ENCODE measurements at regions not wholly inside any gene's neighbourhood (a gene's known extent, or its start where the extent isn't known, plus 50 kb on each side); places are given as distances from the start of the nearest gene placed in this dataset.

DNA sequence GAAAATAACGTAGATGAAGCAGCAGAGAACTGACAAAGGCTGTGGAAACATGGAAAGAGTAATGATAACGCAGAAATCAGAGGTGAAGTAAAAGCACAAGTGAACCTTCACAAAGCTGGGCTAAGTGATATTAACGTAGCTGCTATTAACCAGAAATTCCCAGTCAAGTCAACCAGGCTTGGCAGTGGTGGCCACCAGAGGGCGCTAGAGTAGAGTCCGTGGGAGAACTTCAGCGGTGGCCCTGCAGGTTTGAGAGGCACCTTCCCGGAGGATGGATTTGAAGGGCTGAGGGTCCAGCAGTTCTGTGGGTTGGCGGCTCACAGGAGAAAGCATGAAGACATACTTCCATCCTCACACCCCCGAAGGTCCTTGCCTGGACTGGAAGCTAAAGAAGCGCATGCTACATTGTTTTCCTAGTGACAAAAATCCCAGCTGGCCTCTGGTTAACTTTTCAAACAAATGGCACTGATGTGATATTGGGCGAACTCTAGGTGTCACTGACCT is 81.7 kb upstream of the ZNF648 start:
- Histone ChIP-seq H3K27ac (peak overlapping the region; percentile 80 to 86), H3K36me3 (no peaks in the 10 kb centered on the region), H3K4me1 (ENCODE audit: control insufficient read depth in 1 of 2, low read depth in 2 of 2) (peaks cover 20 to 25% of the 10 kb centered on the region in 2 donors), H3K4me3 (no peak overlapping the region), H3K9me3 (no peaks in the 10 kb centered on the region), H3K27me3 (replicated peaks; ENCODE audit: insufficient read depth) (no peaks in the 10 kb centered on the region)
- ATAC-seq (ENCODE audit: insufficient number of reproducible peaks, low FRiP score, low read depth) (peak; percentile 23), DNase-seq (ENCODE audit: low spot score) (peak; percentile 78)
- TF ChIP-seq, protein P1, sequence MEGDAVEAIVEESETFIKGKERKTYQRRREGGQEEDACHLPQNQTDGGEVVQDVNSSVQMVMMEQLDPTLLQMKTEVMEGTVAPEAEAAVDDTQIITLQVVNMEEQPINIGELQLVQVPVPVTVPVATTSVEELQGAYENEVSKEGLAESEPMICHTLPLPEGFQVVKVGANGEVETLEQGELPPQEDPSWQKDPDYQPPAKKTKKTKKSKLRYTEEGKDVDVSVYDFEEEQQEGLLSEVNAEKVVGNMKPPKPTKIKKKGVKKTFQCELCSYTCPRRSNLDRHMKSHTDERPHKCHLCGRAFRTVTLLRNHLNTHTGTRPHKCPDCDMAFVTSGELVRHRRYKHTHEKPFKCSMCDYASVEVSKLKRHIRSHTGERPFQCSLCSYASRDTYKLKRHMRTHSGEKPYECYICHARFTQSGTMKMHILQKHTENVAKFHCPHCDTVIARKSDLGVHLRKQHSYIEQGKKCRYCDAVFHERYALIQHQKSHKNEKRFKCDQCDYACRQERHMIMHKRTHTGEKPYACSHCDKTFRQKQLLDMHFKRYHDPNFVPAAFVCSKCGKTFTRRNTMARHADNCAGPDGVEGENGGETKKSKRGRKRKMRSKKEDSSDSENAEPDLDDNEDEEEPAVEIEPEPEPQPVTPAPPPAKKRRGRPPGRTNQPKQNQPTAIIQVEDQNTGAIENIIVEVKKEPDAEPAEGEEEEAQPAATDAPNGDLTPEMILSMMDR (IDR thresholded peaks at IDR 0.05) = peak; percentile 96

DNA sequence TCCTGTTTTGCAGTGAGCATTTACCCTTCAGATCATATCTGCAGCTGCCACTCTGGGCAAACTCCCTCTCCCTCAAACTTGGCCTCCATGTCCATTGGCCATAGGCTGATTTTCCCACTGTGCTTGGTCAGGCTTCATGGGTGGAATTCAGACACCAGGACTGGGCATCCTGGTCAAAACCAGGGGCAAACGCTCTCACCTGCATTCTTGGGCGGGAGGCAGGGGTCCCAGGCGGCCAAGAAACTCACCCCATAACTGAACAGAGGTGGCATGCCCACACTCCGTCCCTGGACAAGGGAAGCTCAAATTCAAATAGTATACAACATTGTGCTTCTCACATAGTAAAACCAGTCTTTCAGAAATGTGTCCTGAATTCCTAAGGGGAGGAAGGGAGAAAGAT is 81.1 kb upstream of the ZNF648 start:
- Histone ChIP-seq H3K4me3 (no peak overlapping the region), H3K9me3 (no peaks in the 10 kb centered on the region), H3K27ac (no peak overlapping the region), H3K36me3 (no peaks in the 10 kb centered on the region), H3K4me1 (ENCODE audit: control insufficient read depth in 1 of 2, low read depth in 2 of 2) (peaks cover 20 to 25% of the 10 kb centered on the region in 2 donors), H3K27me3 (replicated peaks; ENCODE audit: insufficient read depth) (no peaks in the 10 kb centered on the region)
- ATAC-seq (ENCODE audit: insufficient number of reproducible peaks, low FRiP score, low read depth) (no peak), DNase-seq (ENCODE audit: low spot score) (no peak)
- TF ChIP-seq, protein P1 (IDR thresholded peaks at IDR 0.05) = no peak

DNA sequence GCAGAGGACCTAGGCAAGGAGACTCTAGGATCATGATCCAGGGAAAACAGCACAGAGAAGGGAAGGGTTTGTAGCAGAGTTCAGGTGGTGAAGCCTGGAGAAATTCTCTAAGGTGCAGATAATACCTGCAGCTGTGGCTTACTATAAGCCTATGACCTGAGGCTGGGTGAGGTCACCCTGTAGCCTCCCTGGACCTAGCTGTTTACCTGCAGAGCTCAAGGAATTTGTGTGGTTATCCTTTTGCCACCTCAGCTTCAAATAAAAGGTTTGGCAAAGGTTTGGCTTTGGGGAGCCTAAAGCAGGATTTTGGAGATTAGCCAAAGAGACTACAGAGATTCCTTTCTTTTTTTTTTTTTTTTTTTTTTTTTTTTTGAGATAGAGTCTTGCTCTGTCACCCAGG is 79.5 kb upstream of the ZNF648 start:
- Histone ChIP-seq H3K27ac (no peak overlapping the region), H3K4me1 (ENCODE audit: control insufficient read depth in 1 of 2, low read depth in 2 of 2) (peaks cover 20 to 25% of the 10 kb centered on the region in 2 donors), H3K36me3 (no peaks in the 10 kb centered on the region), H3K9me3 (no peaks in the 10 kb centered on the region), H3K27me3 (replicated peaks; ENCODE audit: insufficient read depth) (no peaks in the 10 kb centered on the region), H3K4me3 (no peak overlapping the region)
- TF ChIP-seq, protein P1 (IDR thresholded peaks at IDR 0.05) = no peak
- DNase-seq (ENCODE audit: low spot score) (no peak), ATAC-seq (ENCODE audit: insufficient number of reproducible peaks, low FRiP score, low read depth) (no peak)

DNA sequence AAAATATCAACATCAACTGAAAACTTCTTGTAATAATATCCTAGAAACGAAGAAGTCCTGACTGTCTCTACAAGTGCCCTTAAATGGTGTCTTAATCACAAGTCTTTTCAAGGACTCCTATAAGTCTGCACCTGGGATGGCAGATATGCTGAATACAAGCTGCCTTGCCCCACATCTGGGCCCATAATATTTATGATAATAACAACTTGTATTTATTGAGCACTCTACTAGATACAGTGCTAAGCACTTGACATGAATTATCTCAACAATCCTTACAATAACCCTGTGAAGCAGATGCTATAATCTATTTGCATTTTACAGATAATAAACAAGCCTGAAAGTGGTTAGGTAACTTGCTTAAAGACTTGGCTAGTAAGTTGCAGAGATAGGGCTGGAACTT is 78.0 kb upstream of the ZNF648 start:
- TF ChIP-seq, protein P1 (IDR thresholded peaks at IDR 0.05) = no peak
- H3K4me3 ChIP-seq = no peak overlapping the region
- DNase-seq (ENCODE audit: low spot score) = no peak
- H3K27me3 ChIP-seq (replicated peaks; ENCODE audit: insufficient read depth) = no peaks in the 10 kb centered on the region
- H3K9me3 ChIP-seq = no peaks in the 10 kb centered on the region
- H3K4me1 ChIP-seq (ENCODE audit: control insufficient read depth in 1 of 2, low read depth in 2 of 2) = peaks cover 12 to 17% of the 10 kb centered on the region in 2 donors
- no peaks in the 10 kb centered on the region for H3K36me3 ChIP-seq
- ATAC-seq (ENCODE audit: insufficient number of reproducible peaks, low FRiP score, low read depth) = no peak
- no peak overlapping the region for H3K27ac ChIP-seq

DNA sequence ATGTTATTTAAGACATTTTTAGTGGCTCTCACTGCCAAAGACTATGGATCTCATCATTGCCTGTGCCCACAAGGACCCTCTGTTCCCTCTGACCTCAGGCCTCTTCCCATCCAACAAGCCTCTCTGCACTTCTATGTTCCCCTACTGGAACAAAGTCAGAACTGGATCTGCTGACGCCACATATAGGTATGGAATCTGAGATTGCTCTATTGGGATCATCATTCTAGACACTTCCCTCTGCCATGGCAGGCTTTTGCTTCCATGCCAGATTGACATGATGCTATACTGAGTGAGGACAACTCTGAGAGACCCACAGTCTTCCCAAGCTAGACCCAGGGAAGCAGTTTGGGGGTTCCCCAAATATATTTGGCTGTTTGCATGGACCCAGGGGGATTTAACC is 76.0 kb upstream of the ZNF648 start:
- Histone ChIP-seq H3K27ac (no peak overlapping the region), H3K9me3 (peaks cover 7% of the 10 kb centered on the region), H3K36me3 (no peaks in the 10 kb centered on the region), H3K4me3 (no peak overlapping the region), H3K4me1 (ENCODE audit: control insufficient read depth in 1 of 2, low read depth in 2 of 2) (no peaks in the 10 kb centered on the region), H3K27me3 (replicated peaks; ENCODE audit: insufficient read depth) (no peaks in the 10 kb centered on the region)
- no peak for DNase-seq (ENCODE audit: low spot score)
- TF ChIP-seq, protein P1 (IDR thresholded peaks at IDR 0.05) = no peak
- ATAC-seq (ENCODE audit: insufficient number of reproducible peaks, low FRiP score, low read depth) = no peak
